ENCODE measurements at regions not wholly inside any gene's neighbourhood (a gene's known extent, or its start where the extent isn't known, plus 50 kb on each side); places are given as distances from the start of the nearest gene placed in this dataset.

DNA sequence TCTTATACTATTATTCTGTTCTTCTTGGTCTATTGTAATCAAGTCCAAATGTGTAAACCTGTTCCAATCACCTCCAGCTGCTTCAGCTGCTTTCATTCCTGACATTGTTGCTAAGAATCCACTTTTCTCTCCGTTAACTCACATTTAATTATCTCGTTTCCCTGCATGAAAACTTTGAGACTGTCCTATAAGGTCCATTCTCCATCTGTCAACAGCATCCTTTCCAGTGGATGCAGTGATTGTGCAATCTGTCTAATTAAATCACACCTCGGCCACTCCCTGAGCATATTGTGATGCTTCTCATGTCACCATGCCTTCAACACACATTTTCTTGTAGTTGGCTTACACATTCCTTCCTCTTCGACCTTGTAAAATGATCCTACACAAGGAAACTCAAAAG lies 1626.9 kb upstream of the SLC10A2 start:
- Histone ChIP-seq H3K27me3 (no peaks in the 10 kb centered on the region), H3K36me3 (no peaks in the 10 kb centered on the region), H3K4me3 (no peak overlapping the region), H3K27ac (no peak overlapping the region), H3K9me3 (no peaks in the 10 kb centered on the region), H3K4me1 (no peaks in the 10 kb centered on the region)
- intact Hi-C loops (cut with DNase I) = no loop called here
- TF ChIP-seq POLR2A (IDR thresholded peaks at IDR 0.05) = no peak
- TF ChIP-seq, protein P1, sequence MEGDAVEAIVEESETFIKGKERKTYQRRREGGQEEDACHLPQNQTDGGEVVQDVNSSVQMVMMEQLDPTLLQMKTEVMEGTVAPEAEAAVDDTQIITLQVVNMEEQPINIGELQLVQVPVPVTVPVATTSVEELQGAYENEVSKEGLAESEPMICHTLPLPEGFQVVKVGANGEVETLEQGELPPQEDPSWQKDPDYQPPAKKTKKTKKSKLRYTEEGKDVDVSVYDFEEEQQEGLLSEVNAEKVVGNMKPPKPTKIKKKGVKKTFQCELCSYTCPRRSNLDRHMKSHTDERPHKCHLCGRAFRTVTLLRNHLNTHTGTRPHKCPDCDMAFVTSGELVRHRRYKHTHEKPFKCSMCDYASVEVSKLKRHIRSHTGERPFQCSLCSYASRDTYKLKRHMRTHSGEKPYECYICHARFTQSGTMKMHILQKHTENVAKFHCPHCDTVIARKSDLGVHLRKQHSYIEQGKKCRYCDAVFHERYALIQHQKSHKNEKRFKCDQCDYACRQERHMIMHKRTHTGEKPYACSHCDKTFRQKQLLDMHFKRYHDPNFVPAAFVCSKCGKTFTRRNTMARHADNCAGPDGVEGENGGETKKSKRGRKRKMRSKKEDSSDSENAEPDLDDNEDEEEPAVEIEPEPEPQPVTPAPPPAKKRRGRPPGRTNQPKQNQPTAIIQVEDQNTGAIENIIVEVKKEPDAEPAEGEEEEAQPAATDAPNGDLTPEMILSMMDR (IDR thresholded peaks at IDR 0.05) = no peak
- WGBS (ENCODE audit: insufficient coverage, low coverage, low lambda C conversion rate, missing lambda C conversion rate) = 22% methylated on average over 4 of the region's 4 CpGs
- ATAC-seq = no peak
- no peak for DNase-seq

DNA sequence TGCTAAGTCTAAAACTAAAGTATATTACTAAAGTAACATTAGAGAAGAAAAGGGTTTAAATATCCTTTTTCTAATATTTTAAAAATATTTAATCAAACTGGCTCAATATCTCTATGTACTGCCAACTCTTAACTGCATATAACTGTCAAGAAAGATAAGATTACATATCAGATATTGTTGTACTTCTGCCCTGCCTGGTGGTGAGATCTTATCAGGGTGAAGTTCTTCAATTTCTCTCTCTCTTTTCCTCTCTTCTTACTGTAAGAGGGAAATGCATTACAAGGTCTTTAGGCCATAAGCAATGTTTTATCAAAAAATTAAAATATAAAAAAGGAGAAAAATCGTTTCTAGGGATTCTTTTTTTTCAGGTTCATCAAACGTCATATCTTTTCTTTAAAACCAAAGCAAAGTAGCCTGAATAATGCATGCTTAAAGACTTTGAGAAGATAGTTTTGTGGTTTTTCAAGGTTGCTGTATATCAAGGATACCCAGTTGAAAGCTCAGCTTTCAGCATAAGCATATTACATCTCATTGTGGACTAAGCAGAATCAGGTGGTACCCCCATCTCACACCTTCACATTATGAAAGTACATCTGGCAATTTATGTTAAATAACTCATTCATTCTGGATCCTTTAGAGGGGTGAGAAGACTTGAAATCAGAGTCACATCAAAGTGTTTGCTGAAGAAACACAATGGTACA lies 1625.7 kb upstream of the SLC10A2 start:
- Histone ChIP-seq H3K27ac (no peak overlapping the region), H3K4me1 (no peaks in the 10 kb centered on the region), H3K27me3 (no peaks in the 10 kb centered on the region), H3K9me3 (no peaks in the 10 kb centered on the region), H3K4me3 (no peak overlapping the region), H3K36me3 (no peaks in the 10 kb centered on the region)
- no peak for ATAC-seq
- TF ChIP-seq POLR2A (IDR thresholded peaks at IDR 0.05) = no peak
- TF ChIP-seq, protein P1 (IDR thresholded peaks at IDR 0.05) = no peak
- WGBS (ENCODE audit: insufficient coverage, low coverage, low lambda C conversion rate, missing lambda C conversion rate) = 11% methylated on average over 2 of the region's 2 CpGs
- intact Hi-C loops (cut with DNase I) = no loop called here
- DNase-seq = no peak

DNA sequence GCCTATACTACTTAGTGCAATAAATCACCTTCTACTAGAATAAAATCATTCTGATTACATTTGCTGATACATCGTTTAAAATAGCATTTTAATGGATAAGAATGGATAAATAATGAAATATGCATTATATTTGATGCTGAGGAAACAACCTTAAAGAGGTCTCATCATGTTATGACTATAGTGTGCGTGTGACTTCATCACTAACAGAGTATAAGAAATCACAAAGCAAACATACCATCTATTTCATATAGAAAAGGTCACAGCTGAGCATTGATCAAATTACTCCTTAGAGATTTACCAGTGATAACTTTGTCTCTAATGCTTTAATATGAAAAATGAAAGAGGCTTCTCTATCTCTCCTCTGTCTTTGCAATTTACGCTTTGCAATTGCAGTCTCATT lies 1620.3 kb upstream of the SLC10A2 start:
- Histone ChIP-seq H3K4me3 (no peak overlapping the region), H3K27ac (no peak overlapping the region), H3K4me1 (no peaks in the 10 kb centered on the region), H3K9me3 (no peaks in the 10 kb centered on the region), H3K36me3 (no peaks in the 10 kb centered on the region), H3K27me3 (no peaks in the 10 kb centered on the region)
- TF ChIP-seq, protein P1 (IDR thresholded peaks at IDR 0.05) = no peak
- no peak for TF ChIP-seq POLR2A (IDR thresholded peaks at IDR 0.05)
- intact Hi-C loops (cut with DNase I) = no loop called here
- DNase-seq (no peak), ATAC-seq (no peak)
- WGBS (ENCODE audit: insufficient coverage, low coverage, low lambda C conversion rate, missing lambda C conversion rate) = 39% methylated on average over 3 of the region's 3 CpGs

DNA sequence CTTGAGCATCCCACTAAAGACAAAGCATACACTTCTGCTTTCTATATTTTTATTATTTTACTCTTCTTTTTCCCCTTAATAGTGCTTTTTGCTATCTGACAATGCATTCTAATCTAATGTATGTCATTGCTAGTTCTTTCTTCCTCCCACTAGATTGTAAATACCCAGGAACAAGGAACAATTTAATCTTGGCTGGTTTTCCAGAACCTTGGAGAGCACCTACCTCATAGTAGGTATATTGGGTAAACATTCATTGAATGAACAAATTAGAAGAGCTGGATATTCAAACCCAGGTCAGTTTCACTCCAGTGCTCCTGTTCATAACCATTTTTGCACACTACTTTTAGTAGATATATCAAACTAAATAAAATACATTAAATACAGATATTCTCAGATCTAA lies 1617.6 kb upstream of the SLC10A2 start:
- intact Hi-C loops (cut with DNase I) = no loop called here
- no peak overlapping the region for H3K27ac ChIP-seq
- no peak for TF ChIP-seq POLR2A (IDR thresholded peaks at IDR 0.05)
- TF ChIP-seq, protein P1 (IDR thresholded peaks at IDR 0.05) = no peak

DNA sequence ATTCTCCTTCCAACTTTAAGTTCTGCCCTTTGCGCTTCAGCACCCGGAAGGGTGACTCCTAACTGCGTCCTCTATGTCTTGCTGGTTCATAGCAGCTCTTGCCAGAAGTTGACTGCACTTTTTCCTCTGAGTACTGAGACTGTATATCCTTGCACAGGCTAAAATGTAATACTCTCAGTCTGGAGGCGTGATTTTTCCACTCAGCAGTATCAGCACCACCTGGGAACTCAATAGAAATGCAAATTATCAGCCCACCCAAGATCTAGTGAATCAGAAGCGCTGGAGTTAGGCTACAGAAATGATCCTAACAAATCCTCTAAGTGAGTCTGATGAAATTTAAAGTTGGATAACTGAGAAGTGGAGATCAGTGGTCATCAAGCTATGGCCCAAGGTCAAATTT lies 1611.9 kb upstream of the SLC10A2 start:
- intact Hi-C loops (cut with DNase I) = no loop called here
- 58% methylated on average over 5 of the region's 5 CpGs for WGBS (ENCODE audit: insufficient coverage, low coverage, low lambda C conversion rate, missing lambda C conversion rate)
- Histone ChIP-seq H3K9me3 (no peaks in the 10 kb centered on the region), H3K27me3 (no peaks in the 10 kb centered on the region), H3K4me1 (no peaks in the 10 kb centered on the region), H3K27ac (no peak overlapping the region), H3K36me3 (no peaks in the 10 kb centered on the region), H3K4me3 (no peak overlapping the region)
- TF ChIP-seq POLR2A (IDR thresholded peaks at IDR 0.05) = no peak
- TF ChIP-seq, protein P1 (IDR thresholded peaks at IDR 0.05) = no peak
- ATAC-seq (no peak), DNase-seq (no peak)

More for the DNA sequence above, 1617.6 kb upstream of the SLC10A2 start:
- DNase-seq = no peak
- H3K4me1 ChIP-seq = no peaks in the 10 kb centered on the region
- H3K27me3 ChIP-seq = no peaks in the 10 kb centered on the region
- no peaks in the 10 kb centered on the region for H3K36me3 ChIP-seq
- H3K9me3 ChIP-seq = no peaks in the 10 kb centered on the region
- no peak for ATAC-seq
- H3K4me3 ChIP-seq = no peak overlapping the region

Measured in right lobe of liver (tissue), 6 donors.